GM12872 (cell line): ENCODE measurements at regions not wholly inside any gene's neighbourhood (a gene's known extent, or its start where the extent isn't known, plus 50 kb on each side); places are given as distances from the start of the nearest gene placed in this dataset.

ENCODE experiments used
- CTCF ChIP-seq: IDR thresholded peaks from 3 replicates; pipeline ENCODE4 v1.5.1; 2011; ENCODE audit warnings: low read depth, mild to moderate bottlenecking, low read length, moderate library complexity; ENCODE audit not compliant: insufficient read depth

- no peak for TF ChIP-seq CTCF
Measured at GRCh38 chr9:109865521-109865920, 85.5 kb downstream of the PALM2AKAP2 start.

- TF ChIP-seq CTCF, result no peak
Measured at GRCh38 chr9:109868207-109868606, 88.2 kb downstream of the PALM2AKAP2 start.

- no peak for TF ChIP-seq CTCF
Measured at GRCh38 chr9:109868722-109869121, 88.7 kb downstream of the PALM2AKAP2 start.

GRCh38 chr9:109870365-109870764 lies 90.4 kb downstream of the PALM2AKAP2 start:
- TF ChIP-seq CTCF, result no peak

GRCh38 chr9:109872901-109873300 lies 92.9 kb downstream of the PALM2AKAP2 start:
- TF ChIP-seq CTCF, result no peak

- no peak for TF ChIP-seq CTCF
Measured at GRCh38 chr9:109875495-109876129, 95.6 kb downstream of the PALM2AKAP2 start.

- TF ChIP-seq CTCF, result peak; percentile 86
Measured at GRCh38 chr9:109880276-109881169, 100.5 kb downstream of the PALM2AKAP2 start.
